SK-N-SH (cell line): ENCODE measurements at regions not wholly inside any gene's neighbourhood (a gene's known extent, or its start where the extent isn't known, plus 50 kb on each side); places are given as distances from the start of the nearest gene placed in this dataset.

Experiments used
- CTCF ChIA-PET: fragments of 300-600, 350-600 bp; formaldehyde crosslinking; extraction: SDS; loops from one replicate; lab custom pipeline; 2021; lab: Yijun Ruan, JAX
- POLR2A ChIA-PET: fragments of 350-600 bp; sonication (Branson Sonifier 250); formaldehyde crosslinking; extraction: SDS; loops from one replicate; lab custom pipeline; 2020; ENCODE audit warnings: antibody characterized with exemption, inconsistent platforms; lab: Yijun Ruan, JAX
- DNase-seq: peaks from one replicate; pipeline ENCODE4 v3.0.0; 2012
- H2AFZ ChIP-seq: fragments of 200-600 bp; sonication (generic); 2 replicates; pipeline ENCODE4 v1.8.1; 2016; ENCODE audit warnings: antibody characterized with exemption, mild to moderate bottlenecking, low read depth
- H3F3A ChIP-seq: fragments of 200-600 bp; sonication (generic); replicated peaks from 2 replicates; pipeline ENCODE3; 2016; ENCODE audit warnings: antibody characterized with exemption, mild to moderate bottlenecking; ENCODE audit not compliant: insufficient read depth
- H3K27ac ChIP-seq, 2 experiments: fragments of 200-500 bp in 1 of 2; fragments of 200-600 bp in 1 of 2; sonication (Bioruptor generic) in 1 of 2; sonication (generic), shearing (Covaris generic) in 1 of 2; 2 replicates each; pipeline versions ENCODE4 v1.5.1 to v1.6.1; 2014 to 2016; ENCODE audit warnings: low read depth in 2 of 2, inconsistent platforms in 1 of 2, low read length in 1 of 2, mild to moderate bottlenecking in 1 of 2, mixed read lengths in 1 of 2
- H3K27me3 ChIP-seq: fragments of 200-600 bp; sonication (generic), shearing (Covaris generic); 2 replicates; pipeline ENCODE4 v1.6.1; 2016; ENCODE audit warnings: mixed run types; ENCODE audit not compliant: insufficient read depth
- H3K36me3 ChIP-seq, 2 experiments: fragments of 200-500 bp in 1 of 2; fragments of 200-600 bp in 1 of 2; sonication (Bioruptor generic) in 1 of 2; sonication (generic) in 1 of 2; replicated peaks in 1 of 2; 2 replicates each; pipeline versions ENCODE3 to v1.5.1; 2014 to 2016; ENCODE audit warnings: low read length in 1 of 2, mild to moderate bottlenecking in 1 of 2; ENCODE audit not compliant: insufficient read depth in 2 of 2, control insufficient read depth in 1 of 2
- H3K4me1 ChIP-seq, 2 experiments: fragments of 200-500 bp in 1 of 2; fragments of 200-600 bp in 1 of 2; sonication (Bioruptor generic) in 1 of 2; sonication (generic), shearing (Covaris generic) in 1 of 2; 2 replicates each; pipeline versions ENCODE4 v1.5.1 to v1.6.1; 2014 to 2016; ENCODE audit warnings: low read depth in 1 of 2, low read length in 1 of 2, mixed run types in 1 of 2; ENCODE audit not compliant: insufficient read depth in 2 of 2, control insufficient read depth in 1 of 2
- H3K4me2 ChIP-seq: fragments of 200-600 bp; sonication (generic), shearing (Covaris generic); 2 replicates; pipeline ENCODE4 v1.6.1; 2017; ENCODE audit warnings: mixed run types
- H3K4me3 ChIP-seq, 2 experiments: fragments of 200-500 bp in 1 of 2; fragments of 200-600 bp in 1 of 2; sonication (Bioruptor generic) in 1 of 2; sonication (generic), shearing (Covaris generic) in 1 of 2; 2 replicates each; pipeline versions ENCODE4 v1.5.1 to v1.8.1; 2014 to 2016; ENCODE audit warnings: low read depth in 2 of 2, inconsistent platforms in 1 of 2, low read length in 1 of 2, mild to moderate bottlenecking in 1 of 2, mixed read lengths in 1 of 2, moderate library complexity in 1 of 2
- H3K79me2 ChIP-seq: fragments of 200-600 bp; sonication (generic); 2 replicates; pipeline ENCODE4 v1.8.1; 2017; ENCODE audit warnings: mild to moderate bottlenecking; ENCODE audit not compliant: insufficient read depth
- H3K9ac ChIP-seq: fragments of 200-600 bp; sonication (generic); 2 replicates; pipeline ENCODE4 v1.6.1; 2017; ENCODE audit warnings: mixed run types
- H3K9me2 ChIP-seq: fragments of 200-600 bp; sonication (generic); 2 replicates; pipeline ENCODE4 v1.6.1; 2017; ENCODE audit warnings: mixed run types
- H3K9me3 ChIP-seq: fragments of 200-600 bp; sonication (generic); 2 replicates; pipeline ENCODE4 v1.6.1; 2017; ENCODE audit warnings: mixed run types, mild to moderate bottlenecking, moderate library complexity
- H4K20me1 ChIP-seq: fragments of 200-600 bp; sonication (generic); 2 replicates; pipeline ENCODE4 v1.6.1; 2017; ENCODE audit warnings: mild to moderate bottlenecking, mixed run types; ENCODE audit not compliant: insufficient read depth
- CTCF ChIP-seq: fragments of 200-600 bp; sonication (generic); IDR thresholded peaks from 2 replicates; pipeline ENCODE4 v1.6.1; 2017; ENCODE audit warnings: antibody characterized with exemption, mild to moderate bottlenecking, moderate library complexity
- FOSL2 ChIP-seq: IDR thresholded peaks from 2 replicates; pipeline ENCODE4 v1.4.0; 2012; ENCODE audit warnings: low read depth, mild to moderate bottlenecking, moderate library complexity, borderline replicate concordance
- FOXM1 ChIP-seq: IDR thresholded peaks from 2 replicates; pipeline ENCODE4 v1.4.0; 2012; ENCODE audit warnings: low read depth, mild to moderate bottlenecking
- IRF3 ChIP-seq: fragments of 150-350 bp; IDR thresholded peaks from 2 replicates; pipeline ENCODE4 v1.6.1; 2016; ENCODE audit warnings: mild to moderate bottlenecking, low read depth, low read length
- MEF2A ChIP-seq: IDR thresholded peaks from 2 replicates; pipeline ENCODE4 v1.4.0; 2012; ENCODE audit warnings: low read depth, borderline replicate concordance
- MXI1 ChIP-seq: IDR thresholded peaks from 2 replicates; pipeline ENCODE4 v1.6.1; 2012; ENCODE audit warnings: mild to moderate bottlenecking, low read depth, low read length, improper control_type of control experiment
- NRF1 ChIP-seq: IDR thresholded peaks from 2 replicates; pipeline ENCODE4 v1.6.1; 2012; ENCODE audit warnings: low read depth, mild to moderate bottlenecking, low read length
- WGBS: methylation state at CpG from one replicate; pipeline ENCODE4 v1.1.6; 2017; ENCODE audit warnings: low lambda C conversion rate; 5-methylcytosine and 5-hydroxymethylcytosine counted together
- TF ChIP-seq, protein P1 (sequence below): IDR thresholded peaks from 2 replicates; pipeline ENCODE4 v1.4.0; 2012; ENCODE audit warnings: low read depth
- TF ChIP-seq, protein P2 (sequence below): IDR thresholded peaks from 2 replicates; pipeline ENCODE4 v1.4.0; 2012; ENCODE audit warnings: low read depth, borderline replicate concordance
- TF ChIP-seq, protein P3 (sequence below): IDR thresholded peaks from 2 replicates; pipeline ENCODE4 v1.4.0; 2012; ENCODE audit warnings: low read depth, borderline replicate concordance

DNA sequence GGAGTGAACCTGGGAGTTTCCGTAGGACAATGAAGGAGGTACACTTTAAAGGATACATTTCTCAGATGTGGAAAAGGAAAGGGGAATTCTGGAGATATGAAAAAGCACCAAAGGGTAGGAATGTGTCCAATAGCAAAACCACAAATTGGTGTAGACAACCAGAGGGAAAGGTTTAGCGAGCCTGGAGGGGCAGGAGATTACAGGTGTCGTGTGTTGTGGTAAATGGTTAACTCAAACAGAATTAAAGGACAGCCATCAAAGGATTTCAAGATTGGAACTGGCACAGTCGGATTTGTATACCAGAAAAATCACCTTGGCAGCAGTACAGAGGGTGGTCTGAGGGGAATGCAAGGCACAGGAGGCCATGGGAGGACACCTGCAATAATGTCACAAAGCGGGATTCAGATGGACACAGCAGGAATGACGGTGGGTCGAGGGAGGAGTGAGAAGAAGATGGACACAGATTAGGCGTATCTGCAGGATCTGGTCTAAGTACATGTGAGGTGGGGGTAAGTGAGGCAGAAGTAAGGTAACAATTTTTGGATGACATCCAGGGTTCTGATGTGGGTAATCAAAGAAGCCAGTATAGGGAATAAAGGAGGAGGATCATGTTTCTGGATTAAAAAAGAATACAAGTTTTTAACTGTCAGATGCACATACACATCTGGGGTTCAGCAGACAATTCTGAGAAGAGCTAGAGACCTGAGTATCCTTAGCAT lies 361.6 kb downstream of the KLF12 start:
- Histone ChIP-seq H3K9ac (no peak overlapping the region), H3K4me3 (no peak overlapping the region), H4K20me1 (no peaks in the 10 kb centered on the region), H3K4me2 (no peak overlapping the region), H3K9me3 (no peaks in the 10 kb centered on the region), H3F3A (no peaks in the 10 kb centered on the region), H3K36me3 (peaks cover 3% of the 10 kb centered on the region in 2 experiments), H3K27ac (no peak overlapping the region), H3K9me2 (no peaks in the 10 kb centered on the region), H3K27me3 (no peaks in the 10 kb centered on the region), H3K4me1 (peaks cover 4 to 6% of the 10 kb centered on the region in 2 experiments; a peak in 3 of 4 replicates), H3K79me2 (no peaks in the 10 kb centered on the region), H2AFZ (no peak overlapping the region)
- CTCF ChIA-PET, result interaction anchor here (0.5 to 0.9 kb wide), 2 partner anchors 13 to 92 kb away, joined by 3 read pairs; no protein-coding TSS in a partner anchor
- POLR2A ChIA-PET, result no interaction called here
- TF ChIP-seq, protein P1, sequence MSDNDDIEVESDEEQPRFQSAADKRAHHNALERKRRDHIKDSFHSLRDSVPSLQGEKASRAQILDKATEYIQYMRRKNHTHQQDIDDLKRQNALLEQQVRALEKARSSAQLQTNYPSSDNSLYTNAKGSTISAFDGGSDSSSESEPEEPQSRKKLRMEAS, result no peak
- no peak for TF ChIP-seq IRF3
- no peak for TF ChIP-seq NRF1
- TF ChIP-seq FOXM1, result no peak
- no peak for TF ChIP-seq MXI1
- no peak for TF ChIP-seq CTCF
- TF ChIP-seq, protein P2, sequence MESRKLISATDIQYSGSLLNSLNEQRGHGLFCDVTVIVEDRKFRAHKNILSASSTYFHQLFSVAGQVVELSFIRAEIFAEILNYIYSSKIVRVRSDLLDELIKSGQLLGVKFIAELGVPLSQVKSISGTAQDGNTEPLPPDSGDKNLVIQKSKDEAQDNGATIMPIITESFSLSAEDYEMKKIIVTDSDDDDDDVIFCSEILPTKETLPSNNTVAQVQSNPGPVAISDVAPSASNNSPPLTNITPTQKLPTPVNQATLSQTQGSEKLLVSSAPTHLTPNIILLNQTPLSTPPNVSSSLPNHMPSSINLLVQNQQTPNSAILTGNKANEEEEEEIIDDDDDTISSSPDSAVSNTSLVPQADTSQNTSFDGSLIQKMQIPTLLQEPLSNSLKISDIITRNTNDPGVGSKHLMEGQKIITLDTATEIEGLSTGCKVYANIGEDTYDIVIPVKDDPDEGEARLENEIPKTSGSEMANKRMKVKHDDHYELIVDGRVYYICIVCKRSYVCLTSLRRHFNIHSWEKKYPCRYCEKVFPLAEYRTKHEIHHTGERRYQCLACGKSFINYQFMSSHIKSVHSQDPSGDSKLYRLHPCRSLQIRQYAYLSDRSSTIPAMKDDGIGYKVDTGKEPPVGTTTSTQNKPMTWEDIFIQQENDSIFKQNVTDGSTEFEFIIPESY, result no peak
- TF ChIP-seq FOSL2, result no peak
- TF ChIP-seq MEF2A, result no peak
- TF ChIP-seq, protein P3, sequence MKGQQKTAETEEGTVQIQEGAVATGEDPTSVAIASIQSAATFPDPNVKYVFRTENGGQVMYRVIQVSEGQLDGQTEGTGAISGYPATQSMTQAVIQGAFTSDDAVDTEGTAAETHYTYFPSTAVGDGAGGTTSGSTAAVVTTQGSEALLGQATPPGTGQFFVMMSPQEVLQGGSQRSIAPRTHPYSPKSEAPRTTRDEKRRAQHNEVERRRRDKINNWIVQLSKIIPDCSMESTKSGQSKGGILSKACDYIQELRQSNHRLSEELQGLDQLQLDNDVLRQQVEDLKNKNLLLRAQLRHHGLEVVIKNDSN, result no peak
- 80% methylated on average over 8 of the region's 8 CpGs for WGBS
- DNase-seq, result no peak
